H1 (cell line): ENCODE measurements at regions not wholly inside any gene's neighbourhood (a gene's known extent, or its start where the extent isn't known, plus 50 kb on each side); places are given as distances from the start of the nearest gene placed in this dataset.

Experiments
- CTCF ChIA-PET: fragments of 300-600 bp; sonication (Branson Sonifier 250); formaldehyde crosslinking; loops from one replicate; lab custom pipeline; 2021; ENCODE audit not compliant: partially characterized antibody; lab: Charles Lee
- POLR2A ChIA-PET: fragments of 300-600 bp; sonication (Branson Sonifier 250); formaldehyde crosslinking; loops from one replicate; lab custom pipeline; 2021; ENCODE audit warnings: inconsistent platforms; ENCODE audit not compliant: partially characterized antibody; lab: Charles Lee
- DNase-seq, 2 experiments: peaks; one replicate each; pipeline versions ENCODE4 v3.0.0 to v3.0.0-alpha.2; 2010 to 2022; ENCODE audit warnings: low spot score in 2 of 2, low read depth in 1 of 2, mixed read lengths in 1 of 2
- FAIRE-seq: peaks from 2 replicates; lab custom pipeline; 2011; peaks lifted over from hg19 to GRCh38; lab: Jason Lieb, UNC
- H2AFZ ChIP-seq: 2 replicates; pipeline ENCODE4 v1.8.1; 2012; ENCODE audit warnings: low read length, inconsistent platforms
- H2AK5ac ChIP-seq: 2 replicates; pipeline ENCODE4 v1.6.1; 2013; ENCODE audit warnings: low read depth, low read length
- H2BK120ac ChIP-seq: replicated peaks from 2 replicates; pipeline ENCODE3; 2013; ENCODE audit warnings: low read depth, low read length, inconsistent platforms
- H2BK12ac ChIP-seq: 2 replicates; pipeline ENCODE4 v1.6.1; 2013; ENCODE audit warnings: low read depth, low read length
- H2BK15ac ChIP-seq: 2 replicates; pipeline ENCODE4 v1.6.1; 2013; ENCODE audit warnings: low read length
- H2BK20ac ChIP-seq: 2 replicates; pipeline ENCODE4 v1.6.1; 2013; ENCODE audit warnings: low read length
- H2BK5ac ChIP-seq: 2 replicates; pipeline ENCODE4 v1.6.1; 2013; ENCODE audit warnings: low read depth, low read length
- H3K14ac ChIP-seq: 2 replicates; pipeline ENCODE4 v1.6.1; 2013; ENCODE audit warnings: inconsistent platforms; ENCODE audit not compliant: insufficient read length
- H3K18ac ChIP-seq: 2 replicates; pipeline ENCODE4 v1.6.1; 2013; ENCODE audit warnings: low read length; ENCODE audit errors: extremely low read depth
- H3K23ac ChIP-seq: 2 replicates; pipeline ENCODE4 v1.6.1; 2013; ENCODE audit warnings: inconsistent platforms; ENCODE audit not compliant: insufficient read length
- H3K23me2 ChIP-seq: 2 replicates; pipeline ENCODE4 v1.6.1; 2013; ENCODE audit warnings: low read depth, low read length
- H3K27ac ChIP-seq: 2 replicates; pipeline ENCODE4 v1.6.1; 2011; ENCODE audit warnings: low read depth, low read length, inconsistent platforms
- H3K27me3 ChIP-seq, 4 experiments: replicated peaks in 1 of 4; 1 replicate in 1 of 4; 2 replicates in 3 of 4; pipeline versions ENCODE4 v1.6.1 to v1.8.1; 2011 to 2013; ENCODE audit warnings: low read length in 3 of 4, mild to moderate bottlenecking in 3 of 4, inconsistent platforms in 2 of 4, mixed read lengths in 2 of 4, moderate library complexity in 1 of 4; ENCODE audit not compliant: control insufficient read depth in 3 of 4, insufficient read depth in 3 of 4; ENCODE audit errors: extremely low read depth in 1 of 4
- H3K36me3 ChIP-seq, 4 experiments: 2 replicates each; pipeline versions ENCODE4 v1.6.1 to v1.8.1; 2011 to 2013; ENCODE audit warnings: mild to moderate bottlenecking in 4 of 4, low read length in 3 of 4, moderate library complexity in 2 of 4, control low read depth in 1 of 4, inconsistent platforms in 1 of 4; ENCODE audit not compliant: insufficient read depth in 4 of 4, control insufficient read depth in 2 of 4
- H3K4ac ChIP-seq: replicated peaks from 2 replicates; pipeline ENCODE3; 2013; ENCODE audit warnings: low read length, low read depth, mixed read lengths, inconsistent platforms; ENCODE audit not compliant: insufficient read length
- H3K4me1 ChIP-seq, 4 experiments: replicated peaks in 1 of 4; 1 replicate in 1 of 4; 2 replicates in 3 of 4; pipeline versions ENCODE4 v1.6.1 to v1.8.1; 2011 to 2013; ENCODE audit warnings: low read length in 3 of 4, inconsistent platforms in 2 of 4, mixed read lengths in 1 of 4; ENCODE audit not compliant: insufficient read depth in 4 of 4, control insufficient read depth in 3 of 4
- H3K4me2 ChIP-seq, 2 experiments: 2 replicates each; pipeline versions ENCODE4 v1.6.1 to v1.8.1; 2011 to 2013; ENCODE audit warnings: low read depth in 2 of 2, low read length in 2 of 2, control low read depth in 1 of 2, inconsistent platforms in 1 of 2, mild to moderate bottlenecking in 1 of 2; ENCODE audit not compliant: insufficient read depth in 1 of 2
- H3K4me3 ChIP-seq, 4 experiments: fragments of 200-600, 300-600 bp in 1 of 4; sonication (generic), shearing (Covaris generic), sonication (Bioruptor Twin) in 1 of 4; 2 replicates each; pipeline versions ENCODE4 v1.5.1 to v1.8.1; 2011 to 2016; ENCODE audit warnings: low read length in 4 of 4, low read depth in 3 of 4, control low read depth in 2 of 4, inconsistent platforms in 2 of 4, mild to moderate bottlenecking in 2 of 4, mixed read lengths in 1 of 4, moderate library complexity in 1 of 4; ENCODE audit not compliant: insufficient read depth in 2 of 4; ENCODE audit errors: extremely low read depth in 1 of 4
- H3K56ac ChIP-seq: replicated peaks from 2 replicates; pipeline ENCODE3; 2013; ENCODE audit warnings: low read depth, mild to moderate bottlenecking, mixed read lengths, low read length, inconsistent platforms; ENCODE audit not compliant: insufficient read length
- H3K79me1 ChIP-seq: 2 replicates; pipeline ENCODE4 v1.6.1; 2013; ENCODE audit warnings: low read depth, low read length, control low read depth
- H3K79me2 ChIP-seq, 2 experiments: 2 replicates each; pipeline versions ENCODE4 v1.6.1 to v1.8.1; 2012 to 2013; ENCODE audit warnings: low read length in 2 of 2, mild to moderate bottlenecking in 2 of 2, inconsistent platforms in 1 of 2; ENCODE audit not compliant: insufficient read depth in 2 of 2, control insufficient read depth in 1 of 2
- H3K9ac ChIP-seq, 4 experiments: replicated peaks in 1 of 4; 1 replicate in 1 of 4; 2 replicates in 3 of 4; pipeline versions ENCODE4 v1.6.1 to v1.8.1; 2011 to 2013; ENCODE audit warnings: low read depth in 3 of 4, low read length in 3 of 4, control low read depth in 2 of 4, mild to moderate bottlenecking in 2 of 4, moderate library complexity in 2 of 4, inconsistent platforms in 1 of 4; ENCODE audit errors: extremely low read depth in 1 of 4
- H3K9me3 ChIP-seq, 2 experiments: 2 replicates each; pipeline versions ENCODE4 v1.6.1 to v1.8.1; 2012 to 2013; ENCODE audit warnings: mild to moderate bottlenecking in 2 of 2, moderate library complexity in 2 of 2, control low read depth in 1 of 2, inconsistent platforms in 1 of 2, low read depth in 1 of 2, low read length in 1 of 2, mixed read lengths in 1 of 2; ENCODE audit not compliant: insufficient read depth in 2 of 2
- H4K20me1 ChIP-seq, 2 experiments: replicated peaks in 1 of 2; 2 replicates each; pipeline versions ENCODE3 to v1.8.1; 2011 to 2013; ENCODE audit warnings: inconsistent platforms in 2 of 2, low read length in 2 of 2, mild to moderate bottlenecking in 1 of 2; ENCODE audit not compliant: insufficient read depth in 2 of 2, control insufficient read depth in 1 of 2
- H4K5ac ChIP-seq: 2 replicates; pipeline ENCODE4 v1.6.1; 2013; ENCODE audit warnings: low read length, low read depth, mixed read lengths, inconsistent platforms; ENCODE audit not compliant: insufficient read length
- H4K8ac ChIP-seq: 2 replicates; pipeline ENCODE4 v1.8.0; 2013; ENCODE audit warnings: mild to moderate bottlenecking, moderate library complexity, low read length, inconsistent platforms; ENCODE audit not compliant: insufficient read depth; ENCODE audit errors: extremely low read depth
- H4K91ac ChIP-seq: replicated peaks from 2 replicates; pipeline ENCODE3; 2013; ENCODE audit warnings: low read length, mixed read lengths, inconsistent platforms; ENCODE audit not compliant: insufficient read length
- CEBPB ChIP-seq: IDR thresholded peaks from 2 replicates; pipeline ENCODE4 v1.6.1; 2012; ENCODE audit warnings: low read depth, low read length
- CTCF ChIP-seq, 3 experiments: IDR thresholded peaks; 1 replicate in 2 of 3; 2 replicates in 1 of 3; pipeline versions ENCODE4 v1.5.1 to v1.6.1; 2011; ENCODE audit warnings: low read length in 3 of 3, mild to moderate bottlenecking in 3 of 3, inconsistent platforms in 2 of 3, low read depth in 1 of 3, moderate library complexity in 1 of 3; ENCODE audit not compliant: insufficient read depth in 1 of 3; ENCODE audit errors: control extremely low read depth in 1 of 3
- EGR1 ChIP-seq: IDR thresholded peaks from 2 replicates; pipeline ENCODE4 v1.6.1; 2011; ENCODE audit warnings: low read depth, low read length, borderline replicate concordance
- GTF2F1 ChIP-seq: IDR thresholded peaks from 2 replicates; pipeline ENCODE4 v1.6.1; 2012; ENCODE audit warnings: low read depth, low read length, improper control_type of control experiment, borderline replicate concordance
- JUND ChIP-seq: IDR thresholded peaks from 2 replicates; pipeline ENCODE4 v1.6.1; 2011; ENCODE audit warnings: mild to moderate bottlenecking, improper control_type of control experiment, low read length
- MAFK ChIP-seq: IDR thresholded peaks from 2 replicates; pipeline ENCODE4 v1.6.1; 2012; ENCODE audit warnings: low read depth, mild to moderate bottlenecking, improper control_type of control experiment, low read length
- NANOG ChIP-seq: IDR thresholded peaks from 2 replicates; pipeline ENCODE4 v1.6.1; 2011; ENCODE audit warnings: low read length, low read depth, mild to moderate bottlenecking, inconsistent platforms; ENCODE audit not compliant: insufficient read depth, poor library complexity, severe bottlenecking
- POU5F1 ChIP-seq: IDR thresholded peaks from 2 replicates; pipeline ENCODE4 v1.6.1; 2011; ENCODE audit warnings: low read depth, mild to moderate bottlenecking, low read length, moderate library complexity
- SP1 ChIP-seq: IDR thresholded peaks from 2 replicates; pipeline ENCODE4 v1.6.1; 2011; ENCODE audit warnings: low read depth, low read length
- SRF ChIP-seq: IDR thresholded peaks from 2 replicates; pipeline ENCODE4 v1.6.1; 2011; ENCODE audit warnings: mild to moderate bottlenecking, low read depth, low read length, moderate library complexity
- TAF7 ChIP-seq: optimal IDR thresholded peaks from 2 replicates; pipeline ENCODE3; 2011; ENCODE audit warnings: low read depth, mild to moderate bottlenecking, inconsistent platforms, low read length, moderate library complexity, borderline replicate concordance
- WGBS, 2 experiments: shearing (Covaris generic) in 1 of 2; methylation state at CpG; one replicate each; pipeline versions ENCODE4 v1.1.6 to v1.1.7; 2013 to 2015; ENCODE audit warnings: low lambda C conversion rate in 2 of 2, mixed read lengths in 2 of 2, inconsistent platforms in 1 of 2, low coverage in 1 of 2, missing lambda C conversion rate in 1 of 2; ENCODE audit not compliant: insufficient replicate concordance in 2 of 2, insufficient coverage in 1 of 2, insufficient read length in 1 of 2; ENCODE audit errors: extremely low coverage in 1 of 2, missing lambda C conversion rate in 1 of 2; 5-methylcytosine and 5-hydroxymethylcytosine counted together

- Histone ChIP-seq H3K18ac (no peak overlapping the region; the same call in 1 of the 2 replicates), H3K14ac (no peak overlapping the region), H3K23me2 (no peaks in the 10 kb centered on the region), H3K79me2 (no peaks in the 10 kb centered on the region), H3K9me3 (no peaks in the 10 kb centered on the region), H3K4me2 (peak overlapping the region in 1 of 2 experiments; percentile 32; a peak in 1 of 4 replicates), H2AK5ac (no peak overlapping the region), H4K91ac (no peak overlapping the region), H2BK15ac (no peak overlapping the region), H3K9ac (no peak overlapping the region), H3K4ac (no peak overlapping the region), H3K56ac (no peak overlapping the region), H3K27ac (no peak overlapping the region), H2BK120ac (no peak overlapping the region), H4K8ac (no peak overlapping the region), H2BK20ac (no peak overlapping the region), H3K36me3 (no peaks in the 10 kb centered on the region), H4K20me1 (no peaks in the 10 kb centered on the region), H3K27me3 (no peaks in the 10 kb centered on the region), H2BK12ac (peak overlapping the region; percentile 75), H2BK5ac (no peak overlapping the region), H2AFZ (peak overlapping the region; percentile 85; the same call in 1 of the 2 replicates), H3K79me1 (no peaks in the 10 kb centered on the region), H3K4me3 (peak overlapping the region in 1 of 4 experiments; percentile 5; a peak in 1 of 8 replicates), H3K23ac (no peak overlapping the region), H3K4me1 (peaks cover 0 to 6% (median 3%) of the 10 kb centered on the region in 4 experiments; a peak in 2 of 7 replicates), H4K5ac (no peak overlapping the region)
- CTCF ChIA-PET, result interaction anchor here (1.0 kb wide), 1 partner anchor 16 kb away, joined by 3 read pairs; no protein-coding TSS in a partner anchor
- 80% methylated on average over 3 of the region's 3 CpGs; no CpG with 5 or more reads in 1 of the 2 experiments for WGBS, 2 experiments
- TF ChIP-seq SRF (no peak), JUND (no peak), CTCF (IDR thresholded peaks at IDR 0.05; ENCODE audit: control extremely low read depth in 1 of 3, insufficient read depth in 1 of 3, low read depth in 1 of 3, low read length in 3 of 3) (no peak), CEBPB (no peak), GTF2F1 (no peak), POU5F1 (no peak), EGR1 (no peak), NANOG (no peak), MAFK (no peak), TAF7 (no peak), SP1 (no peak)
- FAIRE-seq, result no peak
- POLR2A ChIA-PET, result no interaction called here
- DNase-seq, result no peak
These were observed 1058.2 kb upstream of the PCDH20 start for GRCh38 chr13:62473944-62474237.
